ENCODE measurements at regions not wholly inside any gene's neighbourhood (a gene's known extent, or its start where the extent isn't known, plus 50 kb on each side); places are given as distances from the start of the nearest gene placed in this dataset.

- TF ChIP-seq RNF2 (conservative IDR thresholded peaks at IDR 0.05; ENCODE audit: low read depth) (no peak), CTCF (CRISPR knock-in tag; IDR thresholded peaks at IDR 0.05) (no peak), POLR2A (IDR thresholded peaks at IDR 0.05; ENCODE audit: insufficient read depth in 1 of 2, low read depth in 2 of 2, low read length in 2 of 2) (no peak), MNT (IDR thresholded peaks at IDR 0.05) (no peak), CEBPB (IDR thresholded peaks at IDR 0.05; ENCODE audit: borderline replicate concordance, low read depth, low read length) (peak; percentile 61; the same call in 1 of the 2 replicates), SOX5 (CRISPR knock-in tag; IDR thresholded peaks at IDR 0.05; ENCODE audit: borderline replicate concordance) (no peak), TARDBP (CRISPR knock-in tag; IDR thresholded peaks at IDR 0.05) (no peak), CREB1 (IDR thresholded peaks at IDR 0.05) (no peak), CREB1 (CRISPR knock-in tag; IDR thresholded peaks at IDR 0.05) (no peak), ZNF672 (CRISPR knock-in tag; IDR thresholded peaks at IDR 0.05) (no peak), REST (IDR thresholded peaks at IDR 0.05; ENCODE audit: borderline replicate concordance in 1 of 2, low read depth in 1 of 2, low read length in 2 of 2) (no peak), HNRNPUL1 (IDR thresholded peaks at IDR 0.05; ENCODE audit: low read depth, low read length) (no peak), KDM1A (CRISPR knock-in tag; IDR thresholded peaks at IDR 0.05) (no peak), ZNF788 (CRISPR knock-in tag; IDR thresholded peaks at IDR 0.05; ENCODE audit: borderline replicate concordance) (no peak)
Measured at GRCh38 chr2:156691014-156691413, 254.8 kb downstream of the GPD2 start.

Measured in HepG2 (cell line).